GM21723 (cell line): ENCODE measurements at regions not wholly inside any gene's neighbourhood (a gene's known extent, or its start where the extent isn't known, plus 50 kb on each side); places are given as distances from the start of the nearest gene placed in this dataset.

Experiments used
- ATAC-seq: cut with Tn5 transposase; IDR thresholded peaks from one replicate; pipeline ENCODE4 v1.9.1; 2021; ENCODE audit warnings: mild to moderate bottlenecking, moderate library complexity; ENCODE audit not compliant: unreplicated experiment

GRCh38 chr1:90782046-90782445 is 64.9 kb upstream of the BARHL2 start:
- ATAC-seq = no peak

DNA sequence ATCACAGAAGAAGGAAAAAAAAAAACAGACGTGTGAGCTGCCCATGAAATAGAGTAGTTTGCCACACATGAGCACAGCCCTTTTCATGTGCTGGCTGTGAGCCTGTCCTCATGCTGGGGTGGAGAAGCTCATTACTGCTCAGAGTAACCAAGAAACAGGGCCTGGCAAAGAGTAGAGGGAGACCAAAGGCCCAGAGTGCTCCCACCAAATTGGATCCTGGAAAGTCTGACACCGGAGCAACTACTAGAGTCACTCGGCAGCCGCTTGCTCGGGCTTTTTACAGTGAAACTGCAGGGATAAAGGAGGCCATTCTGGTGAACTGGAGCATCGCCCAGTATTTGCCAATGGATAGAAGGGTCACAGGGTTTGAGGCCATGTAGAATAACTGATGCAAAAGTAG is 64.4 kb upstream of the BARHL2 start:
- ATAC-seq = no peak

GRCh38 chr1:90780981-90781380 is 63.9 kb upstream of the BARHL2 start:
- ATAC-seq = no peak

DNA sequence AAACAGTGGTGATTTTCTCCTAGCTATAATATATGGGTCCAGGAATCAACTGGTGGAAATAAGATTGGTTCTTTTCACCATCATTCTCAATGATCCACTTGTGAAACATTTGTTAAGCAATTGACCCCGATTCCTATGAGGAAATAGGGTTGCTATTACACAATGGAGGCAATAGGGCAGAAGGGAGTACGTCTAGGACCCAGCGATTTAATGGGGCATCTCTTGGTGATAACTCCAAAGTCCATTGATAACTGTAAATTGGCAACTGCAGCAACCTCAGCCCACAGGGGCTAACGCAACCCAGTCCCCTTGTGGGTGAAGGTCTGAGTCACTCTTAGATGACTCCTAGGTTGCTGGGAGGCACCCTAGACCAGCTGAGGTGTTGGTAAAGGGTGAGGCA is 62.5 kb upstream of the BARHL2 start:
- no peak for ATAC-seq

DNA sequence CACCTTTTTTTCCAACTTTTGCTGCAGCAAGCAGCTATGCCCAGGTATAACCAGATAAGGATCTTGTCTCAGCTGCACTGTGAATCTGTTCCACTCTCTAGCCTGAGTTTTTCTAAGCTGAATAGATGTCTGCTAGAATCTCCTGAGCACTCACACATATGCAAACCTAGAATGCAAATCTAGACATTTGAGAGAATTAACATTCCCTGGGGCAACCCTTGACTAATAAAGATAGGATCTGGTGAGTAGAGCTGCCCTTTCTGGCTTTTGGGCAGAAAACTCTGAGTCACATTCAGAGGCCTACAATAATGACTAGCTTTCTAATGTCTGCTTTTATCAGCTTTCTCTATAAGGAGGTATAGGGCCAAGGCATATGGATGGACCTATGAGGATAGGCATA is 61.4 kb upstream of the BARHL2 start:
- no peak for ATAC-seq

DNA sequence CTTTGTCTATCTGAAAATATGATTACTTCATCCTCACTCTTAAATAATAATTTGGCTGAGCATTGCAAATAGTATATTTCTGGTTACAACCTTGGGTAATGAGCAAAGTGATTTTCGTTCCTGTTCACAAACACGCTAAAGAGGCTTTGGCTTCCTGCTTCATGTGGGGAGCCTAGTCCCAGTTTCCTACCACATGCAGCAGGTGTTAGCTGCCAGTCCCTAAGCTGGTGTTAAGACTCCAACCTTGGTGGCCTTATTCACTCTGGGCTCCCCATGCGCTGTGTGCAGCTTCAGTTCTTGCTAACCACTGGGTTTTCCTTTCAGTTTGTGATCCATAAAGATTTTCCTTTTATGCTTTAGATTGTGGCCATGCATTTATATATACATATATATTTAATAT is 56.7 kb upstream of the BARHL2 start:
- no peak for ATAC-seq

- ATAC-seq = no peak
Observed at GRCh38 chr1:90768826-90769225, 51.7 kb upstream of the BARHL2 start.

- no peak for ATAC-seq
Observed at GRCh38 chr1:90768098-90768497, 51.0 kb upstream of the BARHL2 start.
